Gastrocnemius medialis (tissue), 4 donors: ENCODE measurements at regions not wholly inside any gene's neighbourhood (a gene's known extent, or its start where the extent isn't known, plus 50 kb on each side); places are given as distances from the start of the nearest gene placed in this dataset.

Experiments used
- ATAC-seq, 2 donors: fragments of 150-250 bp; one replicate each; pipeline ENCODE4 v1.9.1; 2016
- DNase-seq, 2 donors: peaks; one replicate each; pipeline ENCODE4 v3.0.0-alpha.2; 2019
- H3K27ac ChIP-seq, 4 donors: fragments of 200-600 bp; sonication (generic); 1 replicate in 1 of 4; 2 replicates in 3 of 4; pipeline ENCODE4 v1.5.1; 2016 to 2018; ENCODE audit warnings: mild to moderate bottlenecking in 2 of 4, moderate library complexity in 1 of 4
- H3K27me3 ChIP-seq, 3 donors: fragments of 200-600 bp; sonication (generic) in 2 of 3; 1 replicate in 1 of 3; 2 replicates in 2 of 3; pipeline versions ENCODE4 v1.5.1 to v1.6.0; 2016 to 2019; ENCODE audit warnings: mild to moderate bottlenecking in 1 of 3, moderate library complexity in 1 of 3
- H3K36me3 ChIP-seq, 2 donors: fragments of 200-600 bp; sonication (generic) in 1 of 2; one replicate each; pipeline ENCODE4 v1.5.1; 2017 to 2018
- H3K4me1 ChIP-seq, 2 donors: fragments of 200-600 bp; sonication (generic) in 1 of 2; one replicate each; pipeline ENCODE4 v1.5.1; 2016 to 2017; ENCODE audit warnings: mild to moderate bottlenecking in 2 of 2
- H3K4me3 ChIP-seq, 4 donors: fragments of 200-600 bp; sonication (generic) in 3 of 4; 1 replicate in 1 of 4; 2 replicates in 3 of 4; pipeline ENCODE4 v1.5.1; 2016 to 2019; ENCODE audit warnings: mild to moderate bottlenecking in 2 of 4
- H3K9me3 ChIP-seq, 3 donors: fragments of 200-600 bp; sonication (generic) in 2 of 3; 1 replicate in 1 of 3; 2 replicates in 2 of 3; pipeline ENCODE4 v1.5.1; 2016 to 2019
- CTCF ChIP-seq, 5 experiments: fragments of 450-650 bp in 3 of 5; fragments of 200-600 bp in 2 of 5; sonication (generic) in 2 of 5; IDR thresholded peaks in 4 of 5; conservative IDR thresholded peaks in 1 of 5; 1 replicate in 4 of 5; 2 replicates in 1 of 5; pipeline ENCODE4 v1.5.1; 2016 to 2019; ENCODE audit warnings: antibody characterized with exemption in 5 of 5, mild to moderate bottlenecking in 3 of 5, moderate library complexity in 3 of 5
- POLR2A ChIP-seq, 2 donors: fragments of 450-650 bp; IDR thresholded peaks; one replicate each; pipeline ENCODE4 v1.6.1; 2017; ENCODE audit warnings: antibody characterized with exemption in 2 of 2, mild to moderate bottlenecking in 2 of 2, moderate library complexity in 2 of 2
- in situ Hi-C, 4 donors: fragments of 200-750 bp; cut with MboI; loops; one replicate each; pipeline versions ENCODE4 v1.15.0 to v1.8.0; 2017; ENCODE audit warnings: low sequenced_read_pairs in 4 of 4
- intact Hi-C: fragments of 100-400 bp; cut with DNase I; formaldehyde crosslinking; loops from one replicate; pipeline ENCODE4 v1.15.1; 2023; ENCODE audit warnings: low total_unique reads

DNA sequence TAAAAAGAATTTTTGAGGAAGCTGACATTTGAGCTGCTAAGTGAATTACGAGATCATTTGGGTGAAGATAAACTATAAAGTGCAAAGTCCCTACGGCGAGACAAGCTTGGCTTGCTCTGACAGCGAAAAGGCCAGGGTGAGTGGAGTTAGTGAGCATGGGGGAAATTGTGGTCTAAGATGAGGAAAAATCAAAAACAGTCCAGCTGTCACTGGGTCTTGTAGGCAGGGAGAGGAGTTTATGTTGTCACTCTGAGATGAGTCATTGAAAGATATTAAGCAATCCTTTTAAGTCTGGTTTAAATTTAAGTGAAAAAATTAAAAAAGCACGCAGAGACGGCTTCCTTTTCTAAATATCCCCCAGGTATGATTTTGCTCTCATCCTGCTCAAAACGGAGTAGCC is 601.9 kb downstream of the MRPL39 start:
- in situ Hi-C loops (no loop called here), intact Hi-C loops (no loop called here)
- H3K4me1 ChIP-seq: no peaks in the 10 kb centered on the region

GRCh38 chr21:25002676-25003075 is 604.6 kb downstream of the MRPL39 start:
- Histone ChIP-seq H3K9me3 (no peaks in the 10 kb centered on the region), H3K27me3 (no peaks in the 10 kb centered on the region), H3K36me3 (no peaks in the 10 kb centered on the region), H3K4me1 (no peaks in the 10 kb centered on the region), H3K4me3 (no peak overlapping the region), H3K27ac (no peak overlapping the region)
- TF ChIP-seq POLR2A (IDR thresholded peaks at IDR 0.05): no peak
- no peak for TF ChIP-seq CTCF (IDR thresholded peaks at IDR 0.05 in 4 of 5, conservative IDR thresholded peaks at IDR 0.05 in 1 of 5)
- no peak for DNase-seq
- in situ Hi-C loops (no loop called here), intact Hi-C loops (no loop called here)
- ATAC-seq: no peak

More for the DNA sequence above, 601.9 kb downstream of the MRPL39 start:
- no peak for DNase-seq
- ATAC-seq: no peak
- Histone ChIP-seq H3K9me3 (no peaks in the 10 kb centered on the region), H3K4me3 (no peak overlapping the region), H3K27me3 (no peaks in the 10 kb centered on the region), H3K27ac (no peak overlapping the region), H3K36me3 (no peaks in the 10 kb centered on the region)
- TF ChIP-seq POLR2A (IDR thresholded peaks at IDR 0.05) (no peak), CTCF (IDR thresholded peaks at IDR 0.05 in 4 of 5, conservative IDR thresholded peaks at IDR 0.05 in 1 of 5) (no peak)

- Histone ChIP-seq H3K9me3 (no peaks in the 10 kb centered on the region), H3K4me1 (no peaks in the 10 kb centered on the region), H3K4me3 (no peak overlapping the region), H3K27me3 (no peaks in the 10 kb centered on the region), H3K27ac (no peak overlapping the region), H3K36me3 (no peaks in the 10 kb centered on the region)
- ATAC-seq: no peak
- in situ Hi-C loops (no loop called here), intact Hi-C loops (no loop called here)
- no peak for TF ChIP-seq CTCF (IDR thresholded peaks at IDR 0.05 in 4 of 5, conservative IDR thresholded peaks at IDR 0.05 in 1 of 5)
- TF ChIP-seq POLR2A (IDR thresholded peaks at IDR 0.05): no peak
- no peak for DNase-seq
Measured at GRCh38 chr21:24995216-24995615, 612.1 kb downstream of the MRPL39 start.

GRCh38 chr21:24994717-24995116 is 612.6 kb downstream of the MRPL39 start:
- Histone ChIP-seq H3K36me3 (no peaks in the 10 kb centered on the region), H3K4me3 (no peak overlapping the region), H3K4me1 (no peaks in the 10 kb centered on the region), H3K9me3 (no peaks in the 10 kb centered on the region), H3K27ac (no peak overlapping the region), H3K27me3 (no peaks in the 10 kb centered on the region)
- ATAC-seq (no peak), DNase-seq (no peak)
- no peak for TF ChIP-seq POLR2A (IDR thresholded peaks at IDR 0.05)
- no peak for TF ChIP-seq CTCF (IDR thresholded peaks at IDR 0.05 in 4 of 5, conservative IDR thresholded peaks at IDR 0.05 in 1 of 5)
- in situ Hi-C loops: no loop called here
- intact Hi-C loops: no loop called here

GRCh38 chr21:24989516-24989915 is 617.8 kb downstream of the MRPL39 start:
- Histone ChIP-seq H3K36me3 (no peaks in the 10 kb centered on the region), H3K27ac (no peak overlapping the region), H3K9me3 (no peaks in the 10 kb centered on the region), H3K27me3 (no peaks in the 10 kb centered on the region), H3K4me3 (no peak overlapping the region), H3K4me1 (no peaks in the 10 kb centered on the region)
- no peak for DNase-seq
- TF ChIP-seq POLR2A (IDR thresholded peaks at IDR 0.05): no peak
- no peak for TF ChIP-seq CTCF (IDR thresholded peaks at IDR 0.05 in 4 of 5, conservative IDR thresholded peaks at IDR 0.05 in 1 of 5)
- no peak for ATAC-seq
- in situ Hi-C loops (no loop called here), intact Hi-C loops (no loop called here)
